ENCODE measurements at regions not wholly inside any gene's neighbourhood (a gene's known extent, or its start where the extent isn't known, plus 50 kb on each side); places are given as distances from the start of the nearest gene placed in this dataset.

GRCh38 chr4:153034681-153035080, 98.6 kb downstream of the FHDC1 start:
- no peak overlapping the region for H3K4me3 ChIP-seq (ENCODE audit: low read depth in 1 of 2, low read length in 1 of 2)
- TF ChIP-seq CTCF (IDR thresholded peaks at IDR 0.05) = no peak

GRCh38 chr4:153036931-153037482, 100.9 kb downstream of the FHDC1 start:
- no peak for TF ChIP-seq CTCF (IDR thresholded peaks at IDR 0.05)
- Histone ChIP-seq H3K27ac (no peak overlapping the region), H3K36me3 (no peaks in the 10 kb centered on the region)

More at GRCh38 chr4:153034681-153035080, 98.6 kb downstream of the FHDC1 start:
- H3K4me1 ChIP-seq (ENCODE audit: control insufficient read depth in 1 of 2, insufficient read depth in 1 of 2, low read depth in 1 of 2, low read length in 1 of 2) = no peaks in the 10 kb centered on the region
- H3K27me3 ChIP-seq = no peaks in the 10 kb centered on the region
- no peak overlapping the region for H3K27ac ChIP-seq
- H3K9me3 ChIP-seq = no peaks in the 10 kb centered on the region
- H3K36me3 ChIP-seq = no peaks in the 10 kb centered on the region

GRCh38 chr4:153038623-153039311, 102.6 kb downstream of the FHDC1 start:
- Histone ChIP-seq H3K27ac (no peak overlapping the region), H3K9me3 (no peaks in the 10 kb centered on the region), H3K27me3 (no peaks in the 10 kb centered on the region), H3K4me3 (ENCODE audit: low read depth in 1 of 2, low read length in 1 of 2) (no peak overlapping the region), H3K4me1 (ENCODE audit: control insufficient read depth in 1 of 2, insufficient read depth in 1 of 2, low read depth in 1 of 2, low read length in 1 of 2) (no peaks in the 10 kb centered on the region), H3K36me3 (no peaks in the 10 kb centered on the region)
- no peak for TF ChIP-seq CTCF (IDR thresholded peaks at IDR 0.05)

More at GRCh38 chr4:153036931-153037482, 100.9 kb downstream of the FHDC1 start:
- H3K4me1 ChIP-seq (ENCODE audit: control insufficient read depth in 1 of 2, insufficient read depth in 1 of 2, low read depth in 1 of 2, low read length in 1 of 2) = no peaks in the 10 kb centered on the region
- no peak overlapping the region for H3K4me3 ChIP-seq (ENCODE audit: low read depth in 1 of 2, low read length in 1 of 2)
- no peaks in the 10 kb centered on the region for H3K9me3 ChIP-seq
- no peaks in the 10 kb centered on the region for H3K27me3 ChIP-seq

GRCh38 chr4:153039542-153040185, 103.5 kb downstream of the FHDC1 start:
- Histone ChIP-seq H3K9me3 (no peaks in the 10 kb centered on the region), H3K27me3 (no peaks in the 10 kb centered on the region), H3K4me3 (ENCODE audit: low read depth in 1 of 2, low read length in 1 of 2) (no peak overlapping the region), H3K4me1 (ENCODE audit: control insufficient read depth in 1 of 2, insufficient read depth in 1 of 2, low read depth in 1 of 2, low read length in 1 of 2) (no peaks in the 10 kb centered on the region), H3K27ac (no peak overlapping the region), H3K36me3 (no peaks in the 10 kb centered on the region)
- TF ChIP-seq CTCF (IDR thresholded peaks at IDR 0.05) = no peak

GRCh38 chr4:153040677-153041076, 104.6 kb downstream of the FHDC1 start:
- no peaks in the 10 kb centered on the region for H3K4me1 ChIP-seq (ENCODE audit: control insufficient read depth in 1 of 2, insufficient read depth in 1 of 2, low read depth in 1 of 2, low read length in 1 of 2)
- H3K36me3 ChIP-seq = no peaks in the 10 kb centered on the region
- H3K9me3 ChIP-seq = no peaks in the 10 kb centered on the region
- TF ChIP-seq CTCF (IDR thresholded peaks at IDR 0.05) = no peak
- H3K4me3 ChIP-seq (ENCODE audit: low read depth in 1 of 2, low read length in 1 of 2) = no peak overlapping the region
- no peaks in the 10 kb centered on the region for H3K27me3 ChIP-seq
- H3K27ac ChIP-seq = no peak overlapping the region

Measured in neutrophil (primary cell).